ENCODE measurements at regions not wholly inside any gene's neighbourhood (a gene's known extent, or its start where the extent isn't known, plus 50 kb on each side); places are given as distances from the start of the nearest gene placed in this dataset.

DNA sequence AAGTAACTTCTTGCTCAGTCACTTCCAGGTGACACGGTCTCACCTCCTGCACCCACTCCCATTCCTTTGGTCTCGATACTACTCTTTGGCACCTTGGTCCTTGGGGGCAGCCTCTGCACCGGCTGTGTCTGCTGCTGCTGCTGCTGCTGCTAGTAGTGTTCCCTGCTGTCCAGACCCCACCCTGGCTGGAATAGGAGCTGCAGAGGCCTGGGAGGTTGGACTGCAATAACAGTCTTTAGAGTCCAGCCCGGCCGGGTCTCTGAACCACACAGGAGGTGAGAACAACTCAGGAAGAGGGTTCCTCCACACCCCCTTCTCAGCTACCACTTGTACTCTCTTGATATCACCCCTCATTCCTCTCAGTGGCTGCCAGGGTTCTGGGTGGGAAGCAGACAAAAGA is 231.1 kb upstream of the NLRP1 start:
- TF ChIP-seq, protein P1, sequence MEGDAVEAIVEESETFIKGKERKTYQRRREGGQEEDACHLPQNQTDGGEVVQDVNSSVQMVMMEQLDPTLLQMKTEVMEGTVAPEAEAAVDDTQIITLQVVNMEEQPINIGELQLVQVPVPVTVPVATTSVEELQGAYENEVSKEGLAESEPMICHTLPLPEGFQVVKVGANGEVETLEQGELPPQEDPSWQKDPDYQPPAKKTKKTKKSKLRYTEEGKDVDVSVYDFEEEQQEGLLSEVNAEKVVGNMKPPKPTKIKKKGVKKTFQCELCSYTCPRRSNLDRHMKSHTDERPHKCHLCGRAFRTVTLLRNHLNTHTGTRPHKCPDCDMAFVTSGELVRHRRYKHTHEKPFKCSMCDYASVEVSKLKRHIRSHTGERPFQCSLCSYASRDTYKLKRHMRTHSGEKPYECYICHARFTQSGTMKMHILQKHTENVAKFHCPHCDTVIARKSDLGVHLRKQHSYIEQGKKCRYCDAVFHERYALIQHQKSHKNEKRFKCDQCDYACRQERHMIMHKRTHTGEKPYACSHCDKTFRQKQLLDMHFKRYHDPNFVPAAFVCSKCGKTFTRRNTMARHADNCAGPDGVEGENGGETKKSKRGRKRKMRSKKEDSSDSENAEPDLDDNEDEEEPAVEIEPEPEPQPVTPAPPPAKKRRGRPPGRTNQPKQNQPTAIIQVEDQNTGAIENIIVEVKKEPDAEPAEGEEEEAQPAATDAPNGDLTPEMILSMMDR (IDR thresholded peaks at IDR 0.05; ENCODE audit: insufficient read depth, low read length, poor library complexity, severe bottlenecking) = no peak
- TF ChIP-seq EZH2phosphoT487 (conservative IDR thresholded peaks at IDR 0.05; ENCODE audit: low read length) = no peak

Measured in SU-DHL-6 (cell line).